Neutrophil (primary cell): ENCODE measurements at regions not wholly inside any gene's neighbourhood (a gene's known extent, or its start where the extent isn't known, plus 50 kb on each side); places are given as distances from the start of the nearest gene placed in this dataset.
"Not testable (repeated sequence)": the region's sequence is repeated elsewhere in the genome, so short reads cannot be mapped to it uniquely, and the experiment has no call there.

Experiments
- H3K27ac ChIP-seq: fragments of 200-600 bp; sonication (generic); 2 replicates; pipeline ENCODE4 v1.5.1; 2016; ENCODE audit warnings: mild to moderate bottlenecking, moderate library complexity
- H3K27me3 ChIP-seq: fragments of 200-600 bp; sonication (generic); 2 replicates; pipeline ENCODE4 v1.6.0; 2016; ENCODE audit warnings: mild to moderate bottlenecking
- H3K36me3 ChIP-seq: fragments of 200-600 bp; sonication (generic); 2 replicates; pipeline ENCODE4 v1.5.1; 2017
- H3K4me1 ChIP-seq, 2 experiments: fragments of 200-600 bp in 1 of 2; sonication (generic) in 1 of 2; 1 replicate in 1 of 2; 2 replicates in 1 of 2; pipeline versions ENCODE4 v1.5.1 to v1.6.1; 2013 to 2016; ENCODE audit warnings: low read depth in 1 of 2, low read length in 1 of 2, mild to moderate bottlenecking in 1 of 2, moderate library complexity in 1 of 2; ENCODE audit not compliant: control insufficient read depth in 1 of 2, insufficient read depth in 1 of 2
- H3K4me3 ChIP-seq, 2 experiments: fragments of 200-600 bp in 1 of 2; sonication (generic) in 1 of 2; 1 replicate in 1 of 2; 2 replicates in 1 of 2; pipeline ENCODE4 v1.5.1; 2013 to 2016; ENCODE audit warnings: low read depth in 1 of 2, low read length in 1 of 2, mild to moderate bottlenecking in 1 of 2, moderate library complexity in 1 of 2
- H3K9me3 ChIP-seq: fragments of 200-600 bp; sonication (generic); 2 replicates; pipeline ENCODE4 v1.5.1; 2016
- TF ChIP-seq, protein P1 (sequence below): fragments of 200-600 bp; sonication (generic); IDR thresholded peaks from 2 replicates; pipeline ENCODE4 v1.5.1; 2016; ENCODE audit warnings: antibody characterized with exemption

DNA sequence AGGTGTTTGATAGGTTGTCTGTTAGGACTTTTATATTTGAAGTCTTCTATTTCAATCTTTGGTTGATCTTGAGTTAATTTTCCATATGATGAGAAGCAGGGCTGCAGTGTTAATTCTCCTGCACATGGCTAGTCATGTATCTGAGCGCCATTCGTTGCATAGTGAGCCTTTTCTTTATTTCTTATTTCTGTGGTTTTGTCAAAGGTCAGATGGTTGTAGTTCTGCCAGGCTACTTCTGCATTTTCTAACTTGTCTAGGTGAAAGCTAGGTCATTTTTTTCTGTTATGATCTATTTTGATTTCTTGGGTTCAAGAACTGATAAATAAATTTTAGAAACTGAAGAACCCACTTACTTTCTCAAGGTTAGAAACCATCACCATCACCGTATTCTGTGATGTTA, 56.7 kb downstream of the CCDC74A start:
- no peaks in the 10 kb centered on the region for H3K36me3 ChIP-seq
- H3K9me3 ChIP-seq, result no peaks in the 10 kb centered on the region
- no peaks in the 10 kb centered on the region for H3K4me1 ChIP-seq
- no peaks in the 10 kb centered on the region for H3K27me3 ChIP-seq
- TF ChIP-seq, protein P1, sequence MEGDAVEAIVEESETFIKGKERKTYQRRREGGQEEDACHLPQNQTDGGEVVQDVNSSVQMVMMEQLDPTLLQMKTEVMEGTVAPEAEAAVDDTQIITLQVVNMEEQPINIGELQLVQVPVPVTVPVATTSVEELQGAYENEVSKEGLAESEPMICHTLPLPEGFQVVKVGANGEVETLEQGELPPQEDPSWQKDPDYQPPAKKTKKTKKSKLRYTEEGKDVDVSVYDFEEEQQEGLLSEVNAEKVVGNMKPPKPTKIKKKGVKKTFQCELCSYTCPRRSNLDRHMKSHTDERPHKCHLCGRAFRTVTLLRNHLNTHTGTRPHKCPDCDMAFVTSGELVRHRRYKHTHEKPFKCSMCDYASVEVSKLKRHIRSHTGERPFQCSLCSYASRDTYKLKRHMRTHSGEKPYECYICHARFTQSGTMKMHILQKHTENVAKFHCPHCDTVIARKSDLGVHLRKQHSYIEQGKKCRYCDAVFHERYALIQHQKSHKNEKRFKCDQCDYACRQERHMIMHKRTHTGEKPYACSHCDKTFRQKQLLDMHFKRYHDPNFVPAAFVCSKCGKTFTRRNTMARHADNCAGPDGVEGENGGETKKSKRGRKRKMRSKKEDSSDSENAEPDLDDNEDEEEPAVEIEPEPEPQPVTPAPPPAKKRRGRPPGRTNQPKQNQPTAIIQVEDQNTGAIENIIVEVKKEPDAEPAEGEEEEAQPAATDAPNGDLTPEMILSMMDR, result no peak
- H3K4me3 ChIP-seq, result no peak overlapping the region
- H3K27ac ChIP-seq, result no peak overlapping the region

GRCh38 chr2:131584940-131585339, 57.3 kb downstream of the CCDC74A start:
- H3K4me1 ChIP-seq, result no peaks in the 10 kb centered on the region
- TF ChIP-seq, protein P1, result no peak
- no peak overlapping the region for H3K4me3 ChIP-seq
- H3K27ac ChIP-seq, result no peak overlapping the region
- H3K27me3 ChIP-seq, result no peaks in the 10 kb centered on the region
- H3K9me3 ChIP-seq, result no peaks in the 10 kb centered on the region
- H3K36me3 ChIP-seq, result no peaks in the 10 kb centered on the region

- Histone ChIP-seq H3K36me3 (no peaks in the 10 kb centered on the region), H3K4me3 (no peak overlapping the region), H3K9me3 (no peaks in the 10 kb centered on the region), H3K27me3 (no peaks in the 10 kb centered on the region), H3K27ac (no peak overlapping the region), H3K4me1 (no peaks in the 10 kb centered on the region)
- TF ChIP-seq, protein P1, result no peak
Measured at GRCh38 chr2:131588152-131588873, 60.6 kb downstream of the CCDC74A start.

- H3K4me1 ChIP-seq, H3K27me3 ChIP-seq, H3K4me3 ChIP-seq, H3K27ac ChIP-seq, H3K9me3 ChIP-seq, H3K36me3 ChIP-seq: not testable (repeated sequence)
Measured at GRCh38 chr2:131589126-131589525, 61.4 kb downstream of the CCDC74A start.

- Histone ChIP-seq H3K9me3 (no peaks in the 10 kb centered on the region), H3K4me3 (no peak overlapping the region), H3K27me3 (no peaks in the 10 kb centered on the region), H3K4me1 (no peaks in the 10 kb centered on the region), H3K27ac (no peak overlapping the region), H3K36me3 (no peaks in the 10 kb centered on the region)
- TF ChIP-seq, protein P1, result no peak
Measured at GRCh38 chr2:131590366-131590765, 62.7 kb downstream of the CCDC74A start.

DNA sequence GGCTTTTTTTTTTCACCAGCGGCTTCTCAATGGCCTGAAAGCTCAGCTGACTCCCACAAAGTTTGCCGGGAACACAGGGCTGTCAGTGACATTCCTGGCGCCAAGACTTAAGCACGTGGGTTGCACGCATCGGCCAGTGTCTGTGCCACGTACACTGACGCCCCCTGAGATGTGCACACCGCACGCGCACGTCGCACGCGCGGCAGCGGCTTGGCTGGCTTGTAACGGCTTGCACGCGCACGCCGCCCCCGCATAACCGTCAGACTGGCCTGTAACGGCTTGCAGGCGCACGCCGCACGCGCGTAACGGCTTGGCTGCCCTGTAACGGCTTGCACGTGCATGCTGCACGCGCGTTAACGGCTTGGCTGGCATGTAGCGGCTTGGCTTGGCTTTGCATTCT, 63.2 kb downstream of the CCDC74A start:
- TF ChIP-seq, protein P1, result no peak
- Histone ChIP-seq H3K9me3 (no peaks in the 10 kb centered on the region), H3K27ac (no peak overlapping the region), H3K4me1 (no peaks in the 10 kb centered on the region), H3K36me3 (no peaks in the 10 kb centered on the region), H3K4me3 (no peak overlapping the region), H3K27me3 (no peaks in the 10 kb centered on the region)

GRCh38 chr2:131596561-131596960, 68.9 kb downstream of the CCDC74A start:
- not testable (repeated sequence) for H3K27ac ChIP-seq, H3K27me3 ChIP-seq, H3K9me3 ChIP-seq, H3K36me3 ChIP-seq, H3K4me1 ChIP-seq, H3K4me3 ChIP-seq

DNA sequence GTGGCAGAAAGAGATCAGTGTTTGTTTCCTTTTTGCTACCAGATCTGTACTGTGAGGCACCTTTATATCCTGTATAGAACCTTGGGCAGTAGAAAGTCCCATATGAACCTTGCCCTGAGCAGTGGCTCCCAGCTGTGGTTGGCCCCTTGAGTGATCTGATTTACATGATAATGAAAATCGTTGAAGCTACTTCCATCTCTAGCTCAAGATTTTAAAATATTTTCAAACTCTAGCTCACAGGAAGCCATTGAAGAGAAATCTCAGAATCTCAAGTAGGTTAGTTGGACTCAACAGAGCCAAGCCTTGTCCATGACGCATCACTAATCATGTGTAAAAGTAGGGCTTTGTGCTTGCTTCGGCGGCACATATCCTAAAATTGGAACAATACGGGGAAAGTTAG, 74.8 kb downstream of the CCDC74A start:
- H3K9me3 ChIP-seq, H3K27me3 ChIP-seq, H3K36me3 ChIP-seq, H3K27ac ChIP-seq, H3K4me1 ChIP-seq, H3K4me3 ChIP-seq: not testable (repeated sequence)

- not testable (repeated sequence) for H3K36me3 ChIP-seq, H3K4me1 ChIP-seq, H3K27me3 ChIP-seq, H3K4me3 ChIP-seq, H3K27ac ChIP-seq, H3K9me3 ChIP-seq
Measured at GRCh38 chr2:131604652-131605051, 77.0 kb downstream of the CCDC74A start.
